T-helper 2 cell treated with Interferon-gamma antibody and Interleukin-4, amounts not matched to agents 100 ng/mL and 5 ng/mL, for 36 hours (primary cell): ENCODE measurements at regions not wholly inside any gene's neighbourhood (a gene's known extent, or its start where the extent isn't known, plus 50 kb on each side); places are given as distances from the start of the nearest gene placed in this dataset.
"Not testable (repeated sequence)": the region's sequence is repeated elsewhere in the genome, so short reads cannot be mapped to it uniquely, and the experiment has no call there.

Experiments
- intact Hi-C: fragments of 100-400 bp; cut with micrococcal nuclease; formaldehyde crosslinking; loops from one replicate; pipeline ENCODE4 v1.15.1; 2023

GRCh38 chr15:58357529-58358476 lies 74.0 kb upstream of the LIPC start:
- intact Hi-C loops, result loop anchor here (10.0 kb wide), 1 partner anchor 57 kb away; no protein-coding TSS in a partner anchor

- intact Hi-C loops, result no loop called here
These were observed 71.2 kb upstream of the LIPC start for GRCh38 chr15:58360421-58361090.

- intact Hi-C loops, result no loop called here
These were observed 70.5 kb upstream of the LIPC start for GRCh38 chr15:58361273-58361759.

- intact Hi-C loops, result no loop called here
These were observed 69.4 kb upstream of the LIPC start for GRCh38 chr15:58362262-58362922.

GRCh38 chr15:58363118-58363517 lies 68.7 kb upstream of the LIPC start:
- intact Hi-C loops, result not testable (repeated sequence)

- intact Hi-C loops, result not testable (repeated sequence)
These were observed 68.1 kb upstream of the LIPC start for GRCh38 chr15:58363673-58364072.

- intact Hi-C loops, result not testable (repeated sequence)
These were observed 66.7 kb upstream of the LIPC start for GRCh38 chr15:58365098-58365497.

GRCh38 chr15:58369261-58369701 lies 62.5 kb upstream of the LIPC start:
- intact Hi-C loops, result no loop called here

GRCh38 chr15:58369956-58370355 lies 61.8 kb upstream of the LIPC start:
- intact Hi-C loops, result no loop called here

GRCh38 chr15:58374147-58374546 lies 57.6 kb upstream of the LIPC start:
- intact Hi-C loops, result no loop called here

GRCh38 chr15:58377193-58377592 lies 54.6 kb upstream of the LIPC start:
- intact Hi-C loops, result no loop called here

GRCh38 chr15:58378241-58379085 lies 53.3 kb upstream of the LIPC start:
- intact Hi-C loops, result no loop called here

GRCh38 chr15:58379454-58379853 lies 52.3 kb upstream of the LIPC start:
- intact Hi-C loops, result not testable (repeated sequence)

- intact Hi-C loops, result no loop called here
These were observed 51.4 kb upstream of the LIPC start for GRCh38 chr15:58380280-58380945.

GRCh38 chr15:58381697-58382096 lies 50.1 kb upstream of the LIPC start:
- intact Hi-C loops, result no loop called here
